ENCODE measurements at regions not wholly inside any gene's neighbourhood (a gene's known extent, or its start where the extent isn't known, plus 50 kb on each side); places are given as distances from the start of the nearest gene placed in this dataset.

DNA sequence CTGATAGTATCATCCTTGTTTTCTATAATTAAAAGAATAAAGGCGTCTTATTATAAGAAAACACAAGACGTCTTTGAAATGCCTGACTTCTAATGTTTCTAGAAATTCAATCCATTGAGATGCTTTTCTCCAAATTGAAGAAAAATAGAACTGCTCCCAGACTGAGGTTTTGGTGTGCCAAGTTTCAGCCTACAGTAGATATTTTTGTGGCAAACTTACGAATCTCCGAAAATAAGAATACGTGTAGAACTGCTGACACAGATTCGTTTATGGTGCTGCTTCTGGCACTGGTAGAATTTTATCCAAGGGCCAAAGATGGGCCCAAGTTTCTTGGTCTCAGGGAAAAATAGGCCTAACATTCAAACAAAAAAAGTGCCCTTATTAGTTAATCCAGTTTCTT, 554.5 kb upstream of the NR5A2 start:
- Histone ChIP-seq H3K4me3 (no peak overlapping the region), H3K27ac (no peak overlapping the region), H3K36me3 (no peaks in the 10 kb centered on the region), H3K9me3 (no peaks in the 10 kb centered on the region), H3K27me3 (replicated peaks; ENCODE audit: insufficient read depth) (no peaks in the 10 kb centered on the region), H3K4me1 (ENCODE audit: control insufficient read depth in 1 of 2, low read depth in 2 of 2) (no peaks in the 10 kb centered on the region)
- no peak for DNase-seq (ENCODE audit: low spot score)
- TF ChIP-seq CTCF (IDR thresholded peaks at IDR 0.05): no peak
- no peak for ATAC-seq (ENCODE audit: insufficient number of reproducible peaks, low FRiP score, low read depth)

- DNase-seq (ENCODE audit: low spot score): no peak
- H3K4me1 ChIP-seq (ENCODE audit: control insufficient read depth in 1 of 2, low read depth in 2 of 2): no peaks in the 10 kb centered on the region
- H3K9me3 ChIP-seq: no peaks in the 10 kb centered on the region
- no peaks in the 10 kb centered on the region for H3K36me3 ChIP-seq
- H3K4me3 ChIP-seq: no peak overlapping the region
- H3K27ac ChIP-seq: no peak overlapping the region
- H3K27me3 ChIP-seq (replicated peaks; ENCODE audit: insufficient read depth): no peaks in the 10 kb centered on the region
- no peak for ATAC-seq (ENCODE audit: insufficient number of reproducible peaks, low FRiP score, low read depth)
- no peak for TF ChIP-seq CTCF (IDR thresholded peaks at IDR 0.05)
Observed at GRCh38 chr1:199474738-199475137, 552.8 kb upstream of the NR5A2 start.

GRCh38 chr1:199482426-199482825, 545.1 kb upstream of the NR5A2 start:
- Histone ChIP-seq H3K36me3 (no peaks in the 10 kb centered on the region), H3K4me1 (ENCODE audit: control insufficient read depth in 1 of 2, low read depth in 2 of 2) (no peaks in the 10 kb centered on the region), H3K27ac (no peak overlapping the region), H3K27me3 (replicated peaks; ENCODE audit: insufficient read depth) (no peaks in the 10 kb centered on the region), H3K4me3 (no peak overlapping the region), H3K9me3 (no peaks in the 10 kb centered on the region)
- no peak for TF ChIP-seq CTCF (IDR thresholded peaks at IDR 0.05)
- DNase-seq (ENCODE audit: low spot score) (no peak), ATAC-seq (ENCODE audit: insufficient number of reproducible peaks, low FRiP score, low read depth) (no peak)

GRCh38 chr1:199489594-199489993, 537.9 kb upstream of the NR5A2 start:
- no peak for TF ChIP-seq CTCF (IDR thresholded peaks at IDR 0.05)
- Histone ChIP-seq H3K4me1 (ENCODE audit: control insufficient read depth in 1 of 2, low read depth in 2 of 2) (no peaks in the 10 kb centered on the region), H3K9me3 (no peaks in the 10 kb centered on the region), H3K36me3 (no peaks in the 10 kb centered on the region), H3K27ac (no peak overlapping the region), H3K4me3 (no peak overlapping the region), H3K27me3 (replicated peaks; ENCODE audit: insufficient read depth) (no peaks in the 10 kb centered on the region)
- DNase-seq (ENCODE audit: low spot score) (no peak), ATAC-seq (ENCODE audit: insufficient number of reproducible peaks, low FRiP score, low read depth) (no peak)

GRCh38 chr1:199490769-199491527, 536.6 kb upstream of the NR5A2 start:
- DNase-seq (ENCODE audit: low spot score): no peak
- no peaks in the 10 kb centered on the region for H3K27me3 ChIP-seq (replicated peaks; ENCODE audit: insufficient read depth)
- no peak overlapping the region for H3K27ac ChIP-seq
- no peak for ATAC-seq (ENCODE audit: insufficient number of reproducible peaks, low FRiP score, low read depth)
- no peaks in the 10 kb centered on the region for H3K4me1 ChIP-seq (ENCODE audit: control insufficient read depth in 1 of 2, low read depth in 2 of 2)
- H3K36me3 ChIP-seq: no peaks in the 10 kb centered on the region
- peaks cover 6% of the 10 kb centered on the region for H3K9me3 ChIP-seq
- H3K4me3 ChIP-seq: no peak overlapping the region
- TF ChIP-seq CTCF (IDR thresholded peaks at IDR 0.05): no peak

Data from thoracic aorta (tissue), 2 donors.